ENCODE measurements at regions not wholly inside any gene's neighbourhood (a gene's known extent, or its start where the extent isn't known, plus 50 kb on each side); places are given as distances from the start of the nearest gene placed in this dataset.

DNA sequence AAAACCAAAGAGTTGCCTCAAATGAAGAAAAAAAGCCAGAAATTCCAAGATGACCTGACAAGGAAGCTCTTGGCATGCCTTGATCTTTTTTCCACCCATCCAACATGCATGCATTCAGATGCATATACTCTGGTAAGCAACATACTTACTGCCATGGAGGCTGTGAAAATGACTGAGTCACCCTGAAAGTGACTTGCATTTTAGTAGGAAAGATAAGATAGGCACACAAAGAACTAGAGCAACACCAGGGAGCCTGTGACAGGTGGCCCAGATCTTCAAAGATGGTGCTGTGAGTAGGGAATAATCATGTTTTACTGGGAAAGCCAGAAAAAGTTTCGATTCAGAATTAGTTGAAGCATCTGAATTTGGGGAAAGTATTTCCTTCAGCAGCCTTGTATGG lies 185.1 kb upstream of the SLCO3A1 start:
- no peak for TF ChIP-seq POLR2A (IDR thresholded peaks at IDR 0.05; ENCODE audit: extremely low read depth, insufficient read length)
- TF ChIP-seq, protein P1, sequence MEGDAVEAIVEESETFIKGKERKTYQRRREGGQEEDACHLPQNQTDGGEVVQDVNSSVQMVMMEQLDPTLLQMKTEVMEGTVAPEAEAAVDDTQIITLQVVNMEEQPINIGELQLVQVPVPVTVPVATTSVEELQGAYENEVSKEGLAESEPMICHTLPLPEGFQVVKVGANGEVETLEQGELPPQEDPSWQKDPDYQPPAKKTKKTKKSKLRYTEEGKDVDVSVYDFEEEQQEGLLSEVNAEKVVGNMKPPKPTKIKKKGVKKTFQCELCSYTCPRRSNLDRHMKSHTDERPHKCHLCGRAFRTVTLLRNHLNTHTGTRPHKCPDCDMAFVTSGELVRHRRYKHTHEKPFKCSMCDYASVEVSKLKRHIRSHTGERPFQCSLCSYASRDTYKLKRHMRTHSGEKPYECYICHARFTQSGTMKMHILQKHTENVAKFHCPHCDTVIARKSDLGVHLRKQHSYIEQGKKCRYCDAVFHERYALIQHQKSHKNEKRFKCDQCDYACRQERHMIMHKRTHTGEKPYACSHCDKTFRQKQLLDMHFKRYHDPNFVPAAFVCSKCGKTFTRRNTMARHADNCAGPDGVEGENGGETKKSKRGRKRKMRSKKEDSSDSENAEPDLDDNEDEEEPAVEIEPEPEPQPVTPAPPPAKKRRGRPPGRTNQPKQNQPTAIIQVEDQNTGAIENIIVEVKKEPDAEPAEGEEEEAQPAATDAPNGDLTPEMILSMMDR (IDR thresholded peaks at IDR 0.05; ENCODE audit: low read depth, low read length), result no peak

Measured in NB4 (cell line).